ENCODE measurements at regions not wholly inside any gene's neighbourhood (a gene's known extent, or its start where the extent isn't known, plus 50 kb on each side); places are given as distances from the start of the nearest gene placed in this dataset.
"Not testable (repeated sequence)": the region's sequence is repeated elsewhere in the genome, so short reads cannot be mapped to it uniquely, and the experiment has no call there.

- DNase-seq (ENCODE audit: low spot score), result no peak
These were observed 159.6 kb upstream of the WDR1 start for GRCh38 chr4:10276152-10276551.

DNA sequence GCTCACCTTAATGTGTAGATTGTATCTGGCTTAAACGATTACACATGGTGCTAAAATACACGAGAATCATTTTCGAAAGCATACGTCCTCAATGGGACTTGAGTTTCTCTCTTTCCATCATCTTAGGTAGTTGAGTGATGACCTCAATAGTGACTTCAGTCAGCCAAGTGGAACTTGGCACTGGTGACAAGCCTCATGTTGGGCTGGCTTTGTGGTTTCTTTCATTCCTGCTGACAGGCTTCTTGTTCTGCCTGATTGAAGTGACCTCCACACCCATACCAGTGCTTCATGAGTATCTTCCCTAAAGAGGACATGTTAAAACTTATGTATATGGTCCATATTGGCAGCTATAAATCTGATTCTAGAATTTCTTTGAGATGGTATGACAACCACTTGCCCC lies 159.1 kb upstream of the WDR1 start:
- no peak for DNase-seq (ENCODE audit: low spot score)

- no peak for DNase-seq (ENCODE audit: low spot score)
These were observed 156.4 kb upstream of the WDR1 start for GRCh38 chr4:10273030-10273429.

GRCh38 chr4:10272511-10272910 lies 155.9 kb upstream of the WDR1 start:
- no peak for DNase-seq (ENCODE audit: low spot score)

GRCh38 chr4:10267066-10267465 lies 150.5 kb upstream of the WDR1 start:
- DNase-seq (ENCODE audit: low spot score), result no peak

GRCh38 chr4:10260777-10261176 lies 144.2 kb upstream of the WDR1 start:
- DNase-seq (ENCODE audit: low spot score), result no peak

DNA sequence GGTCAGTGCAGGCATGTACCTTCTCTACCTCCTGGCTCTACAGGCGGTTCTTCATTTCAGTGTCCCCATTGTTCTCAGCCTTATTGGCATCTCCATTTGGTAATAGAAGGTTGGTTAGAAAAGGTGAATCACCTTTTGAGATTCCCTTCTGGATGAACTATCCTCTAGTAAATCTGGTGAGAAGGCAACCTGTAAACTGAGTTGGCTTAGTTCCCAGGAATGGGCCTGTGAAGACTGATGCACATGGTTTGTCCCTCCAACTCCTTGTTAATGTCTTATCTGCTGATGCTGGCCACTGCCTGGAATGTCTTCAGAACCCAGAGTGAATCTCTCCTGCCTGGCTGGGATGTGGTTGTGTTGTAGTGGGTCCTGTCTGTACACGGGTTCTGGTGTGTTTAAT lies 143.4 kb upstream of the WDR1 start:
- DNase-seq (ENCODE audit: low spot score), result no peak

DNA sequence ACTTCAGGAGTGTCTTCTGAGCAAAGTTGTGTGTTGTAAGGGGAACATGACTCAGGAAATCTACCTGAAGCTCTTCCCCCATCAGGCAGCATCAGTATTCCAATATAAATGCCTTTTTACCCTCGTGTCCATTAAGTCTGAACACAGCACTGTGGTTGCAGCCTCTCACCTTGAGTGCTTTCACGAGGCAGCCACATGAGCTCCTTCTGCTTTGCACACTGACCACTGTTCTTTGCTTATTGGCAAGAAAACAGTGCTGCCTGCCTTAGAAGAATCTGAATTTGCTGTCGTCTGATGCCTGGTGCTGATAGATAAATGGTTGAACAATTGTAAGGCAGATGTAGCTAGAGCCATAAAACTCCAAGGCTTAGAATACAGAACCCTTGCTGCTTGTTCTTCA lies 139.6 kb upstream of the WDR1 start:
- DNase-seq (ENCODE audit: low spot score), result no peak

- DNase-seq (ENCODE audit: low spot score), result no peak
These were observed 137.2 kb upstream of the WDR1 start for GRCh38 chr4:10253765-10254164.

- no peak for DNase-seq (ENCODE audit: low spot score)
These were observed 129.2 kb upstream of the WDR1 start for GRCh38 chr4:10245751-10246150.

DNA sequence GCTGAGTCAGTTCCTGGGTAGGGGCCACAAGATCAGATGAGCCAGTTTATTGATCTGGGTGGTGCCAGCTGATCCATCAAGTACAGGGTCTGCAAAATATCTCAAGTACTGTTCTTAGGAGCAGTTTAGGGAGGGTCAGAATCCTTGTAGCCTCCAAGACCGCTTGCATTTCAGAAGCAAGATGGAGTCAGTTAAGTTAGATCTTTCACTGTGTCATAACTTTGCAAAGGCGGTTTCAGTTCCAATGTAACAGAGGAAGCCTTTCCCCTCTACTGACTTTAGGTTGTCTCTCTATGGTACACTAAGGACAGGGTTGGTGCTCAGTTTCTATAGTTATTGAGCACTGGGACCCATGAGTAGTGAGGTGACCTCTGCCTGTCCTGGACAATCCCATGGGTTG lies 127.3 kb upstream of the WDR1 start:
- DNase-seq (ENCODE audit: low spot score), result no peak

- DNase-seq (ENCODE audit: low spot score), result no peak
These were observed 124.1 kb upstream of the WDR1 start for GRCh38 chr4:10240691-10241090.

GRCh38 chr4:10239982-10240654 lies 123.5 kb upstream of the WDR1 start:
- DNase-seq (ENCODE audit: low spot score), result no peak

DNA sequence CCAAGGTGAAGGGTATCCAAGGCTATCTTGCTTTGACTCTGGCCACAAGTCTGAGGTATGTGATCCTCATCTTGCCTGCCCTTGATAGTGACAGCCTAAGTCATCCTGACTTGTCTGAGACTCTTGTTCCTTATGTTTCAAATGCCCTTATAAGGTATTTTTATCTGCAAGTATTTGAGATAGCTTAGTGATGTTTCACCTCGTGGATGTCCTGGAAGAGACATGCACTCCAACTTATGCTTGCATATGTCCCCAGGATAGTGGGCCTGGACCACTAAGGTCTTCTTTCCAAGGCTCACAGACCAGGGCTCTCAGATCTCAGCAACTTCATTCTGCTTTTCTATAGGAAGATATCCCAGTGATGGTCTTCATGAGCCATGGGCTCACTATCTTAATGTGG lies 120.5 kb upstream of the WDR1 start:
- no peak for DNase-seq (ENCODE audit: low spot score)

GRCh38 chr4:10232114-10232513 lies 115.5 kb upstream of the WDR1 start:
- DNase-seq (ENCODE audit: low spot score), result no peak

GRCh38 chr4:10226756-10227155 lies 110.2 kb upstream of the WDR1 start:
- DNase-seq (ENCODE audit: low spot score), result no peak

- DNase-seq (ENCODE audit: low spot score), result no peak
These were observed 108.5 kb upstream of the WDR1 start for GRCh38 chr4:10225096-10225495.

DNA sequence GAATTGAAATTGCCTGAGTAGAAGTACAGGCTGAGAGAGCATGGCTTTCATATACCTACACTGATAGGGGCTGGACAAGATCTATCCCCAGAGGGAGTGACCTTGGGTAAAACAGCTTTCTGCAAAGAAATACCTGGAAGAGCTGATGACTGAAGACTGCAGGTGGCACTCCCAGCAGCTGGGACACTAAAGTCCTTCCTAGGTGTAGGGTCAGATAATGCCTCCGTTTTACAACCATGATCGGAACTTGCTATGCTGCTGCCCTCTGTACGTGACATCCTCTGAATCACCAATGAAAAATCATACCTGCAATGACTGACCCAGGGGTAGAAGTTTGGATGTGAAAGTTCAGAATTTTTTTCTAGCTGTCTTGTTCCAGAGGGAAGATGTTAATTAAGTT lies 107.2 kb upstream of the WDR1 start:
- no peak for DNase-seq (ENCODE audit: low spot score)

- not testable (repeated sequence) for DNase-seq (ENCODE audit: low spot score)
These were observed 96.9 kb upstream of the WDR1 start for GRCh38 chr4:10213481-10213880.

DNA sequence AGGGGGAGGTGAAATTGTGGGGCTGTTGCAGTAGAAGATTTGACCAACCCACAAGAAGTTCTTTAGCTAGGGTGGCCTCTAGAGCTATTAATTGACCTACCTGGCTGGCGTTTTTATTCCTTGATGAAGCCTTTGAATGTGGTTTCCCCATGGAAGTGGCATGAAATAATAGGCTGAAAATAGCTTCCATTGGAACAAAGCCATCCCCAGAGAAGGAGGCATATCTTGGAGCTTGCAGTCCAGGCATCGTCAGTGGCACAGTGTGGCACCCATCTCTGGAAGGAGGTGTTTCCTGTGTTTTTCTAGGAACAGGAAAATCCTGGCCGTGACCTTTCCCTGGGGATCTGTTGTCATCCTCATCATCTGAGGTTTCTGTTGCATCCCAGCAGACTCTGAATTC lies 96.3 kb upstream of the WDR1 start:
- no peak for DNase-seq (ENCODE audit: low spot score)

- DNase-seq (ENCODE audit: low spot score), result peak; percentile 35
These were observed 95.8 kb upstream of the WDR1 start for GRCh38 chr4:10212400-10212799.

DNA sequence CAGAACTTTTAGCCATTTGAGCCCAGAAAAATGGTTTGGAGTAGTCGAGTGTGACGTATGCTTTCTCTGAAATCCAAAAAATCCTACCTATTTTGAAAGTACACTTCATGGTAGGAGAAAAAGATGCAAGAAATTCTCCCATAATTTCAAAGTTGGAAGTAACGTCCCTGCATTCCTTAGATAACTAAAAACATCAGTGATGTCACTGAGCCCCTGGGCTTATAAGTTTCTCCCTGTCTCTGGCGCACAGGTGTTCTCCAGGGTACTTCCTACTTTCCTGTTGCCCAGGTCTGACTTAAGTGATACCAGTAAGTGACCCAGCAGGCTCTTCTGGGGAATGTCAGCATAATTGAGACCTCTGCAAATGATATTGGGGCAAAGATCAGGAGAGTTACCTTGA lies 90.5 kb upstream of the WDR1 start:
- no peak for DNase-seq (ENCODE audit: low spot score)

DNA sequence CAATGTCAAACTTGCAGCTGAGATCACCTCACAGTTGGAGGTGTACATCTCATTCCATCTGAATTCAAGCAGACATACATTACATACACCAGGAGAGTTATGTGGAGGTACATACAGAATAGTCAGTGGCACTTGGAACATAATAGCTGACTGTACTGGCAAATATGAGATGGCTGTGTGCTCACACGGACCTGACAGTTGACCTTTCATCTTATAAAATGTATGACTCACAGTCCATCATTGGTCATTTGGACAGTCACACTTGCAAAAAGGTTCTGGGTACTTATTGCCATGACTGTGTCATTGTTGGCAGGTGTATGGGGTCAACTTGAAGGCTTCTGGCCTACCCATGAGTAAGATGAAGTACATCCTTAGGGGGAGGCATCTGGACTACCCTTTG lies 88.6 kb upstream of the WDR1 start:
- peak; percentile 51 for DNase-seq (ENCODE audit: low spot score)

DNA sequence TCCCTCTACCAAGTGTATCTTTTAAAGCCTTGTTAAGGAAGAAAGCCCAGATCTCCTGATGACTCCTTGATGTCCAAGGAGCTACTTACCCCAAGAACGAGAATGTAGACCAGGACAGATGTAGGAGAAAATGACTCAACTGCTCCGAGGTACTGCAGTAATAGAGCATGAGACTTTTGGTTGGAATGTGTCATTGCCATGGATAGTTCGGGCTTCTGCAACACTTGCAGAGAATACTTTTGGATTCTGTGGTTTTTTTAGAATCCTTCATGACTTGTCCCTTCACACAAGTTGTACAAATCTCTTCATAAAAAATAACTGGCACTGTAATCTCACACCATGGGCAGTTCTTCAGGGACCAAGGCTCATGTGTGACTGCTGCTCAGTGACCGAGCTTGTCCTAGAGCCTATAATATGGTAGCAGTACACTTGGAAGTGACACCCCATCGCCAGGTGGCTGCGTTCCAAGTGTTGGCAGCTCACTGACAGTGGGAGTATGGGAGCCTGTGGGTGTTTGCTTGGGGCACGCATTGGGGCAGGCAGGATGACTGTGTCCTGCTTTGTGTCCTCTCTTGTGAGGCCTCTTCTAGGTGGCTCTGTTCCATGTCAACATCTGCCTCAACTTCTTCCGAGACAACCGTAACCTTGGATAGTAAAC lies 87.9 kb upstream of the WDR1 start:
- no peak for DNase-seq (ENCODE audit: low spot score)
